Body of pancreas (tissue), 4 donors: ENCODE measurements at regions not wholly inside any gene's neighbourhood (a gene's known extent, or its start where the extent isn't known, plus 50 kb on each side); places are given as distances from the start of the nearest gene placed in this dataset.

Source experiments
- POLR2A ChIP-seq, 3 donors: fragments of 450-650 bp; IDR thresholded peaks; one replicate each; pipeline ENCODE4 v1.6.1; 2016; ENCODE audit warnings: antibody characterized with exemption in 3 of 3, mild to moderate bottlenecking in 2 of 3
- TF ChIP-seq, protein P1 (sequence below), 7 experiments: fragments of 450-650 bp in 4 of 7; fragments of 200-600 bp in 3 of 7; sonication (generic) in 3 of 7; IDR thresholded peaks; one replicate each; pipeline ENCODE4 v1.5.1; 2016 to 2019; ENCODE audit warnings: antibody characterized with exemption in 7 of 7

DNA sequence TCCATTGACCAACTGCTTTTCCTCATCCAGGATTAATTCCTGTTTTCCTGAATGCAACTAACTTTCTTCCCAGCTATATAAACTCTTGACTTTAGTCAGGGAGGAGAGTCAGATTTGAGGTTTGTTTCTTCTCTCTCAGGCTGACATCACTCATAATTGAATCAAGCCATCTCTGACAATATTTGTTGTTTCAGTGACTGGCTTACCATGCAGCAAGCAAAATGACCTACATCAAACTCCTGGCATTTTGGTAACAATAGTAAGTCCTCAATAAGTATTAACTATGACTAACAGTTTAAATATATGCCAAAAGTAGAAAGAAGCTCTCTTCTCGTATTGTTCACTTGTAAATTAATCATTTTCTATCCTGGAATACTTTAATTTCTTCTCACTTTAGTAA is 625.7 kb upstream of the KCND2 start:
- TF ChIP-seq, protein P1, sequence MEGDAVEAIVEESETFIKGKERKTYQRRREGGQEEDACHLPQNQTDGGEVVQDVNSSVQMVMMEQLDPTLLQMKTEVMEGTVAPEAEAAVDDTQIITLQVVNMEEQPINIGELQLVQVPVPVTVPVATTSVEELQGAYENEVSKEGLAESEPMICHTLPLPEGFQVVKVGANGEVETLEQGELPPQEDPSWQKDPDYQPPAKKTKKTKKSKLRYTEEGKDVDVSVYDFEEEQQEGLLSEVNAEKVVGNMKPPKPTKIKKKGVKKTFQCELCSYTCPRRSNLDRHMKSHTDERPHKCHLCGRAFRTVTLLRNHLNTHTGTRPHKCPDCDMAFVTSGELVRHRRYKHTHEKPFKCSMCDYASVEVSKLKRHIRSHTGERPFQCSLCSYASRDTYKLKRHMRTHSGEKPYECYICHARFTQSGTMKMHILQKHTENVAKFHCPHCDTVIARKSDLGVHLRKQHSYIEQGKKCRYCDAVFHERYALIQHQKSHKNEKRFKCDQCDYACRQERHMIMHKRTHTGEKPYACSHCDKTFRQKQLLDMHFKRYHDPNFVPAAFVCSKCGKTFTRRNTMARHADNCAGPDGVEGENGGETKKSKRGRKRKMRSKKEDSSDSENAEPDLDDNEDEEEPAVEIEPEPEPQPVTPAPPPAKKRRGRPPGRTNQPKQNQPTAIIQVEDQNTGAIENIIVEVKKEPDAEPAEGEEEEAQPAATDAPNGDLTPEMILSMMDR (IDR thresholded peaks at IDR 0.05): no peak
- no peak for TF ChIP-seq POLR2A (IDR thresholded peaks at IDR 0.05)
